HepG2 (cell line): ENCODE measurements at regions not wholly inside any gene's neighbourhood (a gene's known extent, or its start where the extent isn't known, plus 50 kb on each side); places are given as distances from the start of the nearest gene placed in this dataset.

Source experiments
- BORCS8-MEF2B ChIP-seq: sonication (generic); formaldehyde crosslinking; IDR thresholded peaks from 2 replicates; pipeline ENCODE4 v1.8.0; 2022; ENCODE audit warnings: mild to moderate bottlenecking, missing genetic modification reagents
- CEBPB ChIP-seq: IDR thresholded peaks from 2 replicates; pipeline ENCODE4 v1.6.1; 2011; ENCODE audit warnings: low read depth, low read length, improper control_type of control experiment, borderline replicate concordance
- GABPB1 ChIP-seq: IDR thresholded peaks from 2 replicates; pipeline ENCODE4 v1.6.1; 2016; ENCODE audit warnings: mild to moderate bottlenecking, missing genetic modification reagents, moderate library complexity, missing compliant biosample characterization
- HNRNPH1 ChIP-seq: fragments of 200-400 bp; formaldehyde crosslinking; optimal IDR thresholded peaks from 2 replicates; pipeline ENCODE3; 2017; ENCODE audit warnings: mild to moderate bottlenecking, low read depth, low read length
- U2AF2 ChIP-seq: fragments of 200-400 bp; formaldehyde crosslinking; IDR thresholded peaks from 2 replicates; pipeline ENCODE4 v1.6.1; 2017; ENCODE audit warnings: low read depth, mild to moderate bottlenecking, low read length
- ZC3H13 ChIP-seq: sonication (generic); formaldehyde crosslinking; IDR thresholded peaks from 2 replicates; pipeline ENCODE4 v1.8.1; 2023; ENCODE audit warnings: mild to moderate bottlenecking, missing genetic modification reagents, moderate library complexity
- ZFX ChIP-seq: sonication (generic); formaldehyde crosslinking; IDR thresholded peaks from 2 replicates; pipeline ENCODE4 v1.4.0; 2020; ENCODE audit warnings: mild to moderate bottlenecking, low read depth, missing genetic modification reagents, moderate library complexity
- ZNF326 ChIP-seq: sonication (generic); formaldehyde crosslinking; IDR thresholded peaks from 2 replicates; pipeline ENCODE4 v1.4.0; 2020; ENCODE audit warnings: missing genetic modification reagents, borderline replicate concordance
- TF ChIP-seq, protein P1 (sequence below): fragments of 450-650 bp; IDR thresholded peaks from 2 replicates; pipeline ENCODE4 v1.6.1; 2016
- TF ChIP-seq, protein P2 (sequence below): sonication (generic); formaldehyde crosslinking; IDR thresholded peaks from 2 replicates; pipeline ENCODE4 v1.9.0; 2021; ENCODE audit warnings: missing genetic modification reagents, borderline replicate concordance

DNA sequence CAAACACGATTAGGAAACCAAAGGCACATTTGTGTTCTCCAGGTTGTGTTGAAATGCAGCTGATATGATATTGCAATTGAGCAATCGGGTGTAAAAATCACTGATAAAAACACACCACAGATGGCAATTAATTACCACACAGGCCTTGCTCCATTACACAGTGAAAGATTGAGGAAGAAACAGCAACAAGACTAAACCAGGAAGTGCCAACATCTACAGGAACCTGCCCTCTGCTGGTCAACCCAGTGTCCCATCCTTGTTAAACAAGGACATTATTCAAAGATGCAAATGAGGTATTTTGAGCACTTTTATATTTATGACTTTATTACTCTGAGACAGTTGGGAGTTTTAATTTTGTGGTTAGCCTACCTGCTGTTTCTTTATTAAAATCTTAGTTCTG, 765.6 kb upstream of the GHITM start:
- TF ChIP-seq GABPB1 (no peak), ZC3H13 (CRISPR knock-in tag) (no peak), ZFX (no peak), BORCS8-MEF2B (no peak), ZNF326 (no peak), CEBPB (no peak), U2AF2 (no peak), HNRNPH1 (no peak)
- TF ChIP-seq, protein P1, sequence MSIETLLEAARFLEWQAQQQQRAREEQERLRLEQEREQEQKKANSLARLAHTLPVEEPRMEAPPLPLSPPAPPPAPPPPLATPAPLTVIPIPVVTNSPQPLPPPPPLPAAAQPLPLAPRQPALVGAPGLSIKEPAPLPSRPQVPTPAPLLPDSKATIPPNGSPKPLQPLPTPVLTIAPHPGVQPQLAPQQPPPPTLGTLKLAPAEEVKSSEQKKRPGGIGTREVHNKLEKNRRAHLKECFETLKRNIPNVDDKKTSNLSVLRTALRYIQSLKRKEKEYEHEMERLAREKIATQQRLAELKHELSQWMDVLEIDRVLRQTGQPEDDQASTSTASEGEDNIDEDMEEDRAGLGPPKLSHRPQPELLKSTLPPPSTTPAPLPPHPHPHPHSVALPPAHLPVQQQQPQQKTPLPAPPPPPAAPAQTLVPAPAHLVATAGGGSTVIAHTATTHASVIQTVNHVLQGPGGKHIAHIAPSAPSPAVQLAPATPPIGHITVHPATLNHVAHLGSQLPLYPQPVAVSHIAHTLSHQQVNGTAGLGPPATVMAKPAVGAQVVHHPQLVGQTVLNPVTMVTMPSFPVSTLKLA = no peak
- TF ChIP-seq, protein P2, sequence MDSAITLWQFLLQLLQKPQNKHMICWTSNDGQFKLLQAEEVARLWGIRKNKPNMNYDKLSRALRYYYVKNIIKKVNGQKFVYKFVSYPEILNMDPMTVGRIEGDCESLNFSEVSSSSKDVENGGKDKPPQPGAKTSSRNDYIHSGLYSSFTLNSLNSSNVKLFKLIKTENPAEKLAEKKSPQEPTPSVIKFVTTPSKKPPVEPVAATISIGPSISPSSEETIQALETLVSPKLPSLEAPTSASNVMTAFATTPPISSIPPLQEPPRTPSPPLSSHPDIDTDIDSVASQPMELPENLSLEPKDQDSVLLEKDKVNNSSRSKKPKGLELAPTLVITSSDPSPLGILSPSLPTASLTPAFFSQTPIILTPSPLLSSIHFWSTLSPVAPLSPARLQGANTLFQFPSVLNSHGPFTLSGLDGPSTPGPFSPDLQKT (CRISPR knock-in tag) = no peak
